ENCODE measurements at regions not wholly inside any gene's neighbourhood (a gene's known extent, or its start where the extent isn't known, plus 50 kb on each side); places are given as distances from the start of the nearest gene placed in this dataset.

- DNase-seq (no peak), ATAC-seq (ENCODE audit: low read depth) (no peak)
- H2BK120ac ChIP-seq (ENCODE audit: low read depth, low read length) = no peak overlapping the region
- H3K4me1 ChIP-seq (ENCODE audit: control insufficient read depth, insufficient read depth, low read length) = peaks cover 7% of the 10 kb centered on the region; the same call in 1 of the 2 replicates
- no peak overlapping the region for H2BK15ac ChIP-seq (ENCODE audit: low read depth, low read length)
- peaks cover 0 to 5% of the 10 kb centered on the region in 2 experiments; a peak in 3 of 4 replicates for H3K79me1 ChIP-seq (ENCODE audit: low read depth in 1 of 2, low read length in 2 of 2)
- dilution Hi-C loops (cut with HindIII; ENCODE audit: low sequenced_read_pairs, unreplicated experiment) (no loop called here), in situ Hi-C loops (cut with MboI; ENCODE audit: low sequenced_read_pairs) (no loop called here), intact Hi-C loops (cut with micrococcal nuclease) (no loop called here)
- no peak overlapping the region for H3K23ac ChIP-seq (ENCODE audit: low read depth, low read length)
- ChIA-PET POLR2A (ENCODE audit: unreplicated experiment) (no interaction called here), CTCF (no interaction called here)
- no peak overlapping the region for H3K4ac ChIP-seq (ENCODE audit: low read depth, low read length)
- no peak overlapping the region for H2BK5ac ChIP-seq (ENCODE audit: low read depth, low read length, poor library complexity, severe bottlenecking)
- peak overlapping the region; percentile 17 for H2AFZ ChIP-seq (replicated peaks; ENCODE audit: low read length, poor library complexity)
- H4K8ac ChIP-seq (ENCODE audit: low read depth in 2 of 2, low read length in 2 of 2) = no peak overlapping the region
- H2AK9ac ChIP-seq (replicated peaks; ENCODE audit: low read depth, low read length, poor library complexity) = no peak overlapping the region
- no CpG with 5 or more reads among the region's 3 CpGs for WGBS, 2 experiments (ENCODE audit: extremely low coverage in 2 of 2, insufficient read length in 1 of 2)
- H2AK5ac ChIP-seq (ENCODE audit: low read depth, low read length) = no peak overlapping the region
- no peaks in the 10 kb centered on the region for H3K36me3 ChIP-seq (ENCODE audit: control insufficient read depth, insufficient read depth, low read length)
- no peaks in the 10 kb centered on the region for H3K27me3 ChIP-seq (ENCODE audit: control insufficient read depth, insufficient read depth, low read length)
- H4K91ac ChIP-seq (ENCODE audit: insufficient read depth, low read depth, low read length) = no peak overlapping the region
- peaks cover 3% of the 10 kb centered on the region; the same call in 1 of the 2 replicates for H3K9me1 ChIP-seq (ENCODE audit: insufficient read depth, low read length)
- no peak overlapping the region for H3K56ac ChIP-seq (ENCODE audit: extremely low read depth, insufficient read depth, low read length)
- H3K4me2 ChIP-seq (ENCODE audit: low read depth, low read length) = no peak overlapping the region
- H4K5ac ChIP-seq (ENCODE audit: low read depth, low read length) = no peak overlapping the region
- no peak for TF ChIP-seq RAD21 (IDR thresholded peaks at IDR 0.05; ENCODE audit: low read length)
- H2BK20ac ChIP-seq (ENCODE audit: low read depth, low read length) = no peak overlapping the region
- no peak overlapping the region for H3K27ac ChIP-seq (ENCODE audit: insufficient read depth, low read length)
- H3K14ac ChIP-seq (replicated peaks; ENCODE audit: low read depth, low read length) = no peak overlapping the region
- H3K18ac ChIP-seq (ENCODE audit: low read depth, low read length) = no peak overlapping the region
- no peak overlapping the region for H3K9ac ChIP-seq (ENCODE audit: low read depth, low read length)
- BruUV-seq (replicated peaks) = no TSS peak
- H3K9me3 ChIP-seq (ENCODE audit: control insufficient read depth, insufficient read depth, low read length) = peaks cover 11% of the 10 kb centered on the region
- H3K4me3 ChIP-seq (ENCODE audit: insufficient read depth, low read depth, low read length) = no peak overlapping the region
- no peaks in the 10 kb centered on the region for H4K20me1 ChIP-seq (ENCODE audit: insufficient read depth, low read length)
Observed at GRCh38 chr20:17890330-17890729, 78.3 kb downstream of the SNX5 start.

Measured in IMR-90 (cell line).